Stimulated activated CD4-positive, alpha-beta T cell treated with anti-CD3 and anti-CD28 coated beads, Interleukin-4, amount 100 ng/mL, for 24 hours (primary cell): ENCODE measurements at regions not wholly inside any gene's neighbourhood (a gene's known extent, or its start where the extent isn't known, plus 50 kb on each side); places are given as distances from the start of the nearest gene placed in this dataset.

Experiments used
- DNase-seq: peaks from one replicate; pipeline ENCODE4 v3.0.0-alpha.2; 2020

- DNase-seq, result no peak
Measured at GRCh38 chr1:187241971-187242370, 413.2 kb downstream of the PLA2G4A start.

GRCh38 chr1:187244623-187245022 is 415.9 kb downstream of the PLA2G4A start:
- no peak for DNase-seq

- DNase-seq, result no peak
Measured at GRCh38 chr1:187245201-187245600, 416.5 kb downstream of the PLA2G4A start.

GRCh38 chr1:187249196-187249595 is 420.4 kb downstream of the PLA2G4A start:
- DNase-seq, result no peak

- no peak for DNase-seq
Measured at GRCh38 chr1:187252923-187253322, 424.2 kb downstream of the PLA2G4A start.

DNA sequence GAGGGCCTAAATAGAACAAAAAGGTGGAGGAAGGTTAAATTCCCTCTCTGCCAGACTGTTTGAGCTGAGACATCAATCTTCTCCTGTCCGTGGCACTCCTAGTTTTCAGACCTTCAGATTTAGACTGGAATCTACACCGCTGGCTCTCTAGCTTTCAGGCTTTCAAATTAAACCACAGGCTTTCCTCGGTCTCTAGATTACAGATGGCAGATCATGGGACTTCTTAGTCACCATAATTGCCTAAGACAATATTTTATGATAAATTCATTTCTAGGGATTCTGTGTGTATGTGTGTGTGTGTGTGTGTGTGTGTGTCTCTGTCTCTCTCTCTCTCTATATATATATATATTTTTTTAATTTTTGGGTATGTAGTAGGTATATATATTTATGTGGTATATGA is 428.7 kb downstream of the PLA2G4A start:
- DNase-seq, result no peak

GRCh38 chr1:187261637-187262036 is 432.9 kb downstream of the PLA2G4A start:
- DNase-seq, result no peak

- DNase-seq, result no peak
Measured at GRCh38 chr1:187262731-187263130, 434.0 kb downstream of the PLA2G4A start.

GRCh38 chr1:187264995-187265602 is 436.4 kb downstream of the PLA2G4A start:
- DNase-seq, result no peak

GRCh38 chr1:187266051-187266450 is 437.3 kb downstream of the PLA2G4A start:
- no peak for DNase-seq

- no peak for DNase-seq
Measured at GRCh38 chr1:187267827-187268226, 439.1 kb downstream of the PLA2G4A start.

- DNase-seq, result no peak
Measured at GRCh38 chr1:187270256-187270655, 441.5 kb downstream of the PLA2G4A start.

DNA sequence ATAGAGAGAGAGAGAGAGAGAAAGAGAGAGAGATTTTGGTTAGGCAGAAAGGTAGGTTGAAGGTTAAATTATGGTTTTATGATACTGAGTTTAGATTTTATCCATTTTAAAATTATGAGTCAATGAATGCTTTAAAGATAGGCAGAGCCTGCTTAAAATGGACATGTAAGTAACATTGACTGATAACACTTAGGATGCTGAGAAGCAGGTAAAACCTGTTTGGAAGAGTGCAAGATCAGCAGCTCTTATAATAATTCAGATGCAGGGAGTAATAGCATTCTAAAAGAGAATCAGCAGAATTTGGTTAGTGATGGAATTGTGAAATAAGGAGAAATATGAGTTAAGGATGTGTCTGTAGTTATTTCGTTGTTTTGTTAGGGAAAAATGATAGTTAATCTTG is 446.6 kb downstream of the PLA2G4A start:
- DNase-seq, result no peak

GRCh38 chr1:187275985-187276575 is 447.3 kb downstream of the PLA2G4A start:
- DNase-seq, result no peak

GRCh38 chr1:187276677-187277076 is 447.9 kb downstream of the PLA2G4A start:
- DNase-seq, result no peak

- no peak for DNase-seq
Measured at GRCh38 chr1:187280031-187280430, 451.3 kb downstream of the PLA2G4A start.

DNA sequence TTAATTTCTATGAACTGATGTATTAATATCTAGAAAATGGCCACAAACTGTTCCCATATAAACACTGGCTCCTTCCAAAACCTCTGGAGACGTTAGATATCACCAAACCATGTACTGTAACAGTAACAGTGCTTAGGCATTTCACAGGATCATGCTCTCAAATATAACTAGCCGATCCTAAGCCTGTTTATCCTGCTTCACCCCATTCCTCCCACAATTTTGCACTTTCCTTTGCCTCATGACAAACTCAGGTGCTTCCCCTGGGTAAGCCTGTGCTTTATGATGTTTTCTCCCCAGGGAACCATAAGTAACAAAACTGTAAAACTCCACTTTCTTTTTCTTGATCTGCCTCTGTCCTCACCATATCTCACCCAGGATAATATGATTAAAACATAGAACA is 452.3 kb downstream of the PLA2G4A start:
- DNase-seq, result no peak

DNA sequence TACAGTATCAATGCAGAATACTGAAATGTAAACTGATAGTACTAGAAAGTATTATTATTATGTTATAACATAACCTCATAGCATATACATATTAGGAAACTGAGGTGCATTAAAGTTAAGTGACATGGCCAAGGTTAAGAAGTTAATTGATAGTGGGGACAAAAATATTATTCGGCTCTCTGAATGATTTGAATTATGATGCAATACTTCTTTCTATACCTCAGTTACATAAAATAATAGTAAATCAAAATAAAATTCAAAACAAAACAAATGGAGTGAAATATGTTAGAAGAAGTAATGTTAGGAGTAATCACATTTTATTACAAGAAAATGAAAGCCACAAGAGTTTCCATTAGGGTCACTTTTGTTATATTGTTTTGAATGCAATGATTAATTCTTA is 455.2 kb downstream of the PLA2G4A start:
- DNase-seq, result no peak

GRCh38 chr1:187294421-187295201 is 465.9 kb downstream of the PLA2G4A start:
- no peak for DNase-seq

GRCh38 chr1:187300081-187300480 is 471.3 kb downstream of the PLA2G4A start:
- DNase-seq, result no peak

GRCh38 chr1:187306710-187307415 is 478.1 kb downstream of the PLA2G4A start:
- no peak for DNase-seq

DNA sequence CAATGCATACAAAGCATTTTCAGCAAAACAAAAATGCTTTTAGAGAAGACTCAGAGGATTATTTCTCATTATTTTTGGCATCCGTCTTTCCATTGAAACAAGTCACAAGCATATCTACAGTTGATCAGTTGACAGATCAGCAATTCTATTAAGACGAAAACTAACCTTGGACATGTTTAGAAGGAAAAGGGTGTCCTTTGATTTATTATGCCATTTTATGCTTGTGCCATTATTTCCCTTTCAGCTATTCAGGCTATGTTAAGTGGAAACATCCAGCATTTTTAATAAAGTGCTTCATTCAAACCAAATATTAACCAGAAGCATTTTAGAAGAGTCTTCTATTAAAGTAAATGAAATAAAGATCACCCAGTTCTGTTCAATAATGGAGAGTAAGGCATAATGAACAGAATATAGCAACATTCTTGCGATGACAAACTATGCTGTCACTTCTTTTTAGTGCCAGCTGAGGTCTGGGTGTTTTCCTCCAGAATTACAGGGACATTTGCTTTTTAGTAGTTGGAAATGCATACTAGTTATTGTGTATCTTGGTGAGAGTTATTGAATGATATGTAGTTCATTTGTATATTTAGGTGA is 481.4 kb downstream of the PLA2G4A start:
- no peak for DNase-seq

DNA sequence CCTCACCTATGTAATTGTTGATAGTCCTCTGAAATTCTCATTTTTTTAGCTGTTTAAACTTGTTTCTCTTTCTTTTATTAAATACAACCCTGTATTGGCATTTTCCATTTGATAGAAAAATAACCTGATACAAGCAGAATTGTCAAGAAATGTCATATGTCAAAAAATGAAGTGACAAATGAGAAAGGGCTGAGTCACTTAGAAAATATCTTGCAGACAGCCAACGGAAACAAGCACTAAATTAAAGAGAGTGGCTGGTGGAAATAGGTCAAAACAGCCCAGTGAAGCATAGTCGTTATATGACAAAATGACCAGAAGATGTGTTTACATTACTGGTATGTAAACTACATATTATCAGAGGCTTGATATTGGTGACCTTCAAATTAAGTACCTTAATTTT is 484.4 kb downstream of the PLA2G4A start:
- DNase-seq, result no peak
